Activated naive CD4-positive, alpha-beta T cell treated with anti-CD3 and anti-CD28 coated beads for 36 hours (primary cell): ENCODE measurements at regions not wholly inside any gene's neighbourhood (a gene's known extent, or its start where the extent isn't known, plus 50 kb on each side); places are given as distances from the start of the nearest gene placed in this dataset.
A peak's percentile ranks its signal among the peaks of the same experiment; 100 is the strongest.
"Not testable (repeated sequence)": the region's sequence is repeated elsewhere in the genome, so short reads cannot be mapped to it uniquely, and the experiment has no call there.

Source experiments
- CTCF ChIA-PET: fragments of 350-600 bp; sonication (Branson Sonifier 250); formaldehyde crosslinking; loops from one replicate; lab custom pipeline; 2021; ENCODE audit warnings: antibody characterized with exemption; lab: Charles Lee
- DNase-seq: peaks from one replicate; pipeline ENCODE4 v3.0.0-alpha.2; 2020
- H3K27ac Mint-ChIP-seq: one replicate; pipeline ENCODE4 v1.8.0; 2021; ENCODE audit warnings: mild to moderate bottlenecking, mixed read lengths
- H3K27me3 Mint-ChIP-seq: one replicate; pipeline ENCODE4 v1.8.0; 2021; ENCODE audit warnings: low read depth, mixed read lengths
- H3K36me3 Mint-ChIP-seq: one replicate; pipeline ENCODE4 v1.8.0; 2021; ENCODE audit warnings: low read depth, mixed read lengths
- H3K4me1 Mint-ChIP-seq: one replicate; pipeline ENCODE4 v1.8.0; 2021; ENCODE audit warnings: low read depth, mixed read lengths
- H3K4me3 Mint-ChIP-seq: one replicate; pipeline ENCODE4 v1.8.0; 2021; ENCODE audit warnings: mild to moderate bottlenecking, moderate library complexity, mixed read lengths
- H3K9me3 Mint-ChIP-seq: one replicate; pipeline ENCODE4 v1.8.0; 2021; ENCODE audit warnings: mixed read lengths
- intact Hi-C: fragments of 100-400 bp; cut with micrococcal nuclease; formaldehyde crosslinking; loops from one replicate; pipeline ENCODE4 v1.15.1; 2023

GRCh38 chrY:21034151-21035061, 278.5 kb downstream of the RPS4Y2 start:
- CTCF ChIA-PET, result no interaction called here
- intact Hi-C loops, result loop anchor here (1.0 to 10.0 kb wide), 3 partner anchors 36 to 250 kb away; no protein-coding TSS in a partner anchor
- H3K4me1 Mint-ChIP-seq, result peaks cover 32% of the 10 kb centered on the region

GRCh38 chrY:21037398-21037797, 281.5 kb downstream of the RPS4Y2 start:
- DNase-seq, H3K27me3 Mint-ChIP-seq, H3K36me3 Mint-ChIP-seq, H3K27ac Mint-ChIP-seq, CTCF ChIA-PET, H3K9me3 Mint-ChIP-seq, H3K4me3 Mint-ChIP-seq: not testable (repeated sequence)
- peaks cover 34% of the 10 kb centered on the region for H3K4me1 Mint-ChIP-seq
- intact Hi-C loops, result loop anchor here (10.0 kb wide), 1 partner anchor 253 kb away; no protein-coding TSS in a partner anchor

More at GRCh38 chrY:21034151-21035061, 278.5 kb downstream of the RPS4Y2 start:
- H3K9me3 Mint-ChIP-seq, result no peaks in the 10 kb centered on the region
- peak overlapping the region; percentile 65 for H3K27ac Mint-ChIP-seq
- H3K36me3 Mint-ChIP-seq, result no peaks in the 10 kb centered on the region
- peak overlapping the region; percentile 21 for H3K4me3 Mint-ChIP-seq
- H3K27me3 Mint-ChIP-seq, result no peaks in the 10 kb centered on the region
- DNase-seq, result peak; percentile 56

- CTCF ChIA-PET, result no interaction called here
These were observed 283.9 kb downstream of the RPS4Y2 start for GRCh38 chrY:21039811-21040210.

DNA sequence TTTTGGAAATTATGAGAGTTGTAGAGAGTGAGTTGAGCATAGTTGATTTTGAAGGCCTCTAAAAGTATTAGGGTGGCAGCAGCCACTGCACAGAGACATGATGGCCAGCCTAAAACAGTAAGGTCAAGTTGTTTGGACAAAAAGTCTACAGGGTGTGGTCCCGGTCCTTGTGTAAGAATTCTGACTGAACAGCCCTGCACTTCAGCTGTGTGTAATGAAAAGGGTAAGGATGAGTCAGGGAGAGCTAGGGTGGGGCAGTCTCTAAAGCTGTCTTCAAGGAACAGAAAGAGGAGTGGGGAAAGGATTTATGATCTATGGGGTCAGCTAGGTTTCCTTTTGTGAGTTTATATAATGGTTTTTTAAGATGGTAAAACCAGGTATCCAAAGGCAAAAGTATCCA, 284.8 kb downstream of the RPS4Y2 start:
- CTCF ChIA-PET, intact Hi-C loops, H3K27me3 Mint-ChIP-seq, H3K36me3 Mint-ChIP-seq, H3K27ac Mint-ChIP-seq, H3K4me3 Mint-ChIP-seq, DNase-seq: not testable (repeated sequence)
- peaks cover 17% of the 10 kb centered on the region for H3K9me3 Mint-ChIP-seq
- peaks cover 14% of the 10 kb centered on the region for H3K4me1 Mint-ChIP-seq

More at GRCh38 chrY:21039811-21040210, 283.9 kb downstream of the RPS4Y2 start:
- H3K4me1 Mint-ChIP-seq, result peaks cover 14% of the 10 kb centered on the region
- H3K9me3 Mint-ChIP-seq, result peaks cover 17% of the 10 kb centered on the region
- H3K4me3 Mint-ChIP-seq, result no peak overlapping the region
- H3K36me3 Mint-ChIP-seq, result peaks cover 3% of the 10 kb centered on the region
- no peak for DNase-seq
- intact Hi-C loops, result loop anchor here (10.0 kb wide), 1 partner anchor 255 kb away; no protein-coding TSS in a partner anchor
- H3K27ac Mint-ChIP-seq, result peak overlapping the region; percentile 7
- no peaks in the 10 kb centered on the region for H3K27me3 Mint-ChIP-seq

DNA sequence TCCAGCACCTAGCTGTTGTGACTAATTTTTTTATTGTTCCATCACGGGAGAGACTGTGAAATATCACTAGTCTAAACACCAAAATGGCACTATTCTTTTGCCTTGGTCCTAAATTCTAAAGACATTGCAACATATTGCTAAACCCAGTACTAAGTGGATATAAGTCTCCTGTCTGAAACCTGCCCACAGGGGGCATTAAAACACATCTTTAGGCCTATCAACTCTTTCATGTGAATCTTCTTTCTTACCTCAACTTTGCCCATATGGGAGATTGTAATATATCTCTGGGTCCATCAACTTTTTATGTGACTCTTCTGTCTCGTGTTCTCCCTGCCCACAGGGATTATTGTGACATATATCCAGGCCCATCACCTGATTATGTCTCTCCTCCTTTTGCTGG, 317.2 kb downstream of the RPS4Y2 start:
- Mint-ChIP-seq H3K4me3 (no peak overlapping the region), H3K27me3 (no peaks in the 10 kb centered on the region), H3K4me1 (peaks cover 13% of the 10 kb centered on the region), H3K27ac (no peak overlapping the region), H3K36me3 (no peaks in the 10 kb centered on the region), H3K9me3 (no peaks in the 10 kb centered on the region)
- intact Hi-C loops, result loop anchor here (1.0 to 10.0 kb wide), 4 partner anchors 38 to 187 kb away; no protein-coding TSS in a partner anchor
- CTCF ChIA-PET, result no interaction called here
- DNase-seq, result peak; percentile 25

DNA sequence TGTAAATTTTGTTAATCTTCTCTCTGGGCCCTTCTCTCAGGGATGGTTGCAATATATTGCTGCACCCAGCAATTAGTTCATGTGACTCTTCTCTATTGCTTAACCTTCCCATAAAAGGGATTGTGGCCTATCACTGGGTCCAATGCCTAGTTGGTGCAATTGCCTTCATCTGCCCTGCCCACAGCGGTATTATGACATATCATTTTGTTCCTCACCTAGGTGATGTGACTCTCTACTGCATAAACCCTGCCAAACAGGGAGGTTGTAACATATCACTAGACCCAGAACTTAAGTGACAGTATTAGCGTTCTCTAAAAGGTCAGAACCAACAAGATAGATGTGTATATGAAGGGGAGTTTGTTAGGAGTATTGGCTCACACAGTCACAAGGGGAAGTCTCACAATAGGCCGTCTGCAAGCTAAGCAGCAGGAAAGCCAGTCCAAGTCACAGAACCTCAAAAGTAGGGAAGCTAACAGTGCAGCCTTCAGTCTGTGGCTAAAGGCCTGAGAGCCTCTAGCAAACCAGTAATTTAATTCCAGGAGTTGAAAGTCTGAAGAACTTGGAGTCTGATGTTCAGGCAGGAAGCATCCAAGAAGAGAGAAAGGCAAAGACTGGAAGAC, 317.8 kb downstream of the RPS4Y2 start:
- H3K9me3 Mint-ChIP-seq, result no peaks in the 10 kb centered on the region
- CTCF ChIA-PET, result no interaction called here
- intact Hi-C loops, result loop anchor here (1.0 to 10.0 kb wide), 4 partner anchors 39 to 187 kb away; no protein-coding TSS in a partner anchor

GRCh38 chrY:21075658-21076057, 319.8 kb downstream of the RPS4Y2 start:
- CTCF ChIA-PET, result no interaction called here
- intact Hi-C loops, result loop anchor here (10.0 kb wide), 2 partner anchors 109 to 111 kb away; no protein-coding TSS in a partner anchor
- no peaks in the 10 kb centered on the region for H3K9me3 Mint-ChIP-seq

More for the DNA sequence above, 317.8 kb downstream of the RPS4Y2 start:
- Mint-ChIP-seq H3K36me3 (no peaks in the 10 kb centered on the region), H3K4me1 (peaks cover 13% of the 10 kb centered on the region), H3K4me3 (no peak overlapping the region), H3K27ac (no peak overlapping the region), H3K27me3 (no peaks in the 10 kb centered on the region)
- no peak for DNase-seq

DNA sequence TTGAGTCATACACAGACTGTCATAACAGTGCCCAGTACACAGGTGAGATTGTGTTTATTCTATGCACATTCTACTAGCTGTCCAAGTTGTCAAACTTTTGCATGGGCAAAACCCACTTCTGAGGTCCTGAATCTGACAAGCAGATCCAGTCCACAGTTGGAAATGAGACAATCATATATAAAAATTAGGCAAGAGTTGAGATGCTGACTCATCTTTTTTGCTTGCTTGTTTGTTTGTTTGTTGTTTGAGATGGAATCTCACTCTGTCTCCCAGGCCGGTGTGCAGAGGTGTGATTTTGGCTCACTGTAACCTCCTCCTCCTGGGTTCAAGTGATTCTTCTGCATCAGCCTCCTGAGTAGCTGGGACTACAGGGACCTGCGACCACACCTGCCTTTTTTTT, 323.8 kb downstream of the RPS4Y2 start:
- DNase-seq, result no peak
- Mint-ChIP-seq H3K4me1 (peaks cover 16% of the 10 kb centered on the region), H3K9me3 (no peaks in the 10 kb centered on the region), H3K27me3 (no peaks in the 10 kb centered on the region), H3K27ac (no peak overlapping the region), H3K36me3 (no peaks in the 10 kb centered on the region), H3K4me3 (no peak overlapping the region)
- CTCF ChIA-PET, result no interaction called here
- intact Hi-C loops, result loop anchor here (10.0 kb wide), 2 partner anchors 105 to 115 kb away; no protein-coding TSS in a partner anchor

More at GRCh38 chrY:21075658-21076057, 319.8 kb downstream of the RPS4Y2 start:
- no peak for DNase-seq
- Mint-ChIP-seq H3K27ac (no peak overlapping the region), H3K4me1 (peaks cover 13% of the 10 kb centered on the region), H3K36me3 (no peaks in the 10 kb centered on the region), H3K4me3 (no peak overlapping the region), H3K27me3 (no peaks in the 10 kb centered on the region)

DNA sequence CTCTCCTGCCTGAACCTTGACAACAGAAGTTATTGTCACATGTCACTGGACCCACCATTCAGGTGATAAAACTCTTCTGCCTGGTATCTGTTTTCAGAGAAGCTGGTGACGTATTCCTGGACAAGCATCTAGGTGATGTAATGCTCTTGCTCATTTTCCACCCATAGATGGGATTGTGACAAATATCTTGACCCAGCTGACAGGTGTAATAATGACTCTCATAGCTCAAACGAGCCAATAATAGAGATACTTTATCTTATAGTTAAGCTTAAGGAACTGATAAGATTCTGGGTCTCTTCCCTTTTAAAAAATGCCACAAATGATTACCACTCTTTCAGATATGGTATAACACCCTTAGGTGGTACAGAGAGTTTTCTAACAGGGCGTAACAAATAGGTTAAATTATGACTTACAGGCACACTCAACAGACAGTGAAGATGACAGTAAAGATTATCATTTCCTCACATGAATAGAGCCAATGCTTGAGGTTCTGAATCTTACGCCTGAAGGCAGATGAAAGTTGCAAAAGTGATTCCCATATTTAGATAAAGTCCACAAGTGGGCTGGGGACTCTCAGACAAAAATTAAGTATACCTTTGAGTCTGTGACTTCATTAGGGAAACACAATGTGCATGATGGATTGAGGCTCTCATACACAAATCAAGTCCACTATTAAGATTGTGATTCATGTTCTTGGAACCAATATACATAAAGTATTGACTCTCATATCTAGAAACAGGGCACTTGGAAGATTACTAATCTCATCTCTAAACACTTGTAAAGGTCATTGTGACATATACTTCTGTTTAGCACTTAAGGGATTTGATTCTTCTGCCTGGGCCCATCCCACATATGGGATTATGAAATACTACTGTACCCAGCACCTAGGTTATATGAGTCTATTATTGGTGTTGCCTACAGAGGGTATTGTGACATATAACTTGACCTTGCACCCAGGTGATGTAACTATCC, 326.0 kb downstream of the RPS4Y2 start:
- Mint-ChIP-seq H3K4me1 (peaks cover 11% of the 10 kb centered on the region), H3K27me3 (no peaks in the 10 kb centered on the region), H3K27ac (no peak overlapping the region), H3K4me3 (no peak overlapping the region), H3K36me3 (no peaks in the 10 kb centered on the region), H3K9me3 (peaks cover 2% of the 10 kb centered on the region)
- CTCF ChIA-PET, result interaction anchor here (0.7 kb wide), 1 partner anchor 56 kb away, joined by 4 read pairs; no protein-coding TSS in a partner anchor
- no peak for DNase-seq
- intact Hi-C loops, result no loop called here

DNA sequence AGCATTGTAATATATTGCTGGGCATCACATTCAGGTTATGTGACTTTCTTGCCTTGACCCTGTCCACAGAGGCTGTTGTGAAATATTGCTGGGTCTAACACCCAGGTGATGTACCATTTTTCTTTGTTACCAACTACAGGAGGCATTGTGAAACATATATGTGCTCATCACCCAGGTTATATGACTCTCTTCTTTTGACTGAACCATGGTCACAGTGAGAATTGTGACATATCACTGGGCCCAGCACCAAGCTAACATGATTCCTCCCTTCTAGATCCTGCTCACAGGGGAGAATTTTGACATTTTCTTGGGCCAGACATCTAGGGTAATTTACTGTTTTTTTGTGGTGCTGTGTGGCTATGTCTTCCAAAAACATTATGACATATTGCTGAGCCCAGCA, 326.7 kb downstream of the RPS4Y2 start:
- intact Hi-C loops, result no loop called here
- H3K4me1 Mint-ChIP-seq, result peaks cover 8% of the 10 kb centered on the region
- H3K27me3 Mint-ChIP-seq, result no peaks in the 10 kb centered on the region
- no peak overlapping the region for H3K27ac Mint-ChIP-seq
- no peaks in the 10 kb centered on the region for H3K36me3 Mint-ChIP-seq
- no peak overlapping the region for H3K4me3 Mint-ChIP-seq
- CTCF ChIA-PET, result no interaction called here
- no peak for DNase-seq
- peaks cover 7% of the 10 kb centered on the region for H3K9me3 Mint-ChIP-seq

GRCh38 chrY:21091909-21092308, 336.0 kb downstream of the RPS4Y2 start:
- CTCF ChIA-PET, result interaction anchor here (1.2 kb wide), 2 partner anchors 9 to 93 kb away, joined by 3 to 4 read pairs; no protein-coding TSS in a partner anchor
- peaks cover 3% of the 10 kb centered on the region for H3K36me3 Mint-ChIP-seq
- H3K27me3 Mint-ChIP-seq, result no peaks in the 10 kb centered on the region
- H3K4me3 Mint-ChIP-seq, result no peak overlapping the region
- intact Hi-C loops, result loop anchor here (1.0 to 10.0 kb wide), 3 partner anchors 124 to 515 kb away; partner anchors contain the start of gene EIF1AY
- peaks cover 2% of the 10 kb centered on the region for H3K4me1 Mint-ChIP-seq
- no peak overlapping the region for H3K27ac Mint-ChIP-seq
- H3K9me3 Mint-ChIP-seq, result peaks cover 8% of the 10 kb centered on the region
- DNase-seq, result no peak
